ENCODE measurements at regions not wholly inside any gene's neighbourhood (a gene's known extent, or its start where the extent isn't known, plus 50 kb on each side); places are given as distances from the start of the nearest gene placed in this dataset.

- TF ChIP-seq CTCF (conservative IDR thresholded peaks at IDR 0.05; ENCODE audit: low read depth, low read length): no peak
- no peak for TF ChIP-seq EZH2 (IDR thresholded peaks at IDR 0.05; ENCODE audit: borderline replicate concordance, low read depth, low read length, poor library complexity, severe bottlenecking)
Observed at GRCh38 chr9:82188817-82189216, 200.2 kb downstream of the SPATA31D1 start.

All from A673 (cell line).